IMR-90 (cell line): ENCODE measurements at regions not wholly inside any gene's neighbourhood (a gene's known extent, or its start where the extent isn't known, plus 50 kb on each side); places are given as distances from the start of the nearest gene placed in this dataset.

ENCODE experiments used
- ATAC-seq: fragments of 200-7000 bp; cut with Tn5 transposase; 2 replicates; pipeline ENCODE4 v1.9.1; 2020; ENCODE audit warnings: low read depth, mild to moderate bottlenecking, moderate library complexity
- BruUV-seq: library from RNA; stranded (reverse); fragments of 400-500 nt; replicated peaks from 2 replicates; lab custom pipeline; 2021; lab: Mats Ljungman, UMichigan
- CTCF ChIA-PET: fragments of 300-600 bp; formaldehyde crosslinking; extraction: SDS; loops from one replicate; lab custom pipeline; 2021; ENCODE audit warnings: antibody characterized with exemption; lab: Yijun Ruan, JAX
- POLR2A ChIA-PET: fragments of 300-600 bp; sonication (Branson Sonifier 250); formaldehyde crosslinking; loops from one replicate; lab custom pipeline; 2022; ENCODE audit warnings: antibody characterized with exemption; ENCODE audit not compliant: unreplicated experiment; lab: Charles Lee
- DNase-seq: peaks from one replicate; pipeline ENCODE4 v3.0.0; 2013
- H2AFZ ChIP-seq: replicated peaks from 2 replicates; pipeline ENCODE3; 2013; ENCODE audit warnings: low read length, mild to moderate bottlenecking; ENCODE audit not compliant: poor library complexity
- H2AK5ac ChIP-seq: 2 replicates; pipeline ENCODE4 v1.6.1; 2013; ENCODE audit warnings: low read depth, low read length, inconsistent platforms
- H2AK9ac ChIP-seq: replicated peaks from 2 replicates; pipeline ENCODE3; 2013; ENCODE audit warnings: mild to moderate bottlenecking, low read depth, low read length, moderate library complexity; ENCODE audit not compliant: poor library complexity
- H2BK120ac ChIP-seq: 2 replicates; pipeline ENCODE4 v1.6.1; 2013; ENCODE audit warnings: low read depth, low read length, inconsistent platforms
- H2BK15ac ChIP-seq: 3 replicates; pipeline ENCODE4 v1.6.1; 2013; ENCODE audit warnings: low read depth, low read length, inconsistent platforms
- H2BK20ac ChIP-seq: 2 replicates; pipeline ENCODE4 v1.6.1; 2013; ENCODE audit warnings: low read depth, mild to moderate bottlenecking, inconsistent platforms, low read length, moderate library complexity
- H2BK5ac ChIP-seq: 2 replicates; pipeline ENCODE4 v1.6.1; 2013; ENCODE audit warnings: mild to moderate bottlenecking, low read depth, low read length, inconsistent platforms; ENCODE audit not compliant: poor library complexity, severe bottlenecking
- H3K14ac ChIP-seq: replicated peaks from 2 replicates; pipeline ENCODE4 v1.6.1; 2013; ENCODE audit warnings: low read depth, low read length, inconsistent platforms
- H3K18ac ChIP-seq: 2 replicates; pipeline ENCODE4 v1.6.1; 2013; ENCODE audit warnings: low read depth, low read length, control low read depth
- H3K23ac ChIP-seq: 2 replicates; pipeline ENCODE4 v1.6.1; 2013; ENCODE audit warnings: low read depth, low read length, inconsistent platforms
- H3K27ac ChIP-seq: 2 replicates; pipeline ENCODE4 v1.5.1; 2013; ENCODE audit warnings: mild to moderate bottlenecking, control low read depth, low read length; ENCODE audit not compliant: insufficient read depth
- H3K27me3 ChIP-seq: 2 replicates; pipeline ENCODE4 v1.6.1; 2013; ENCODE audit warnings: low read length; ENCODE audit not compliant: control insufficient read depth, insufficient read depth
- H3K36me3 ChIP-seq: 2 replicates; pipeline ENCODE4 v1.6.1; 2013; ENCODE audit warnings: low read length, mixed read lengths; ENCODE audit not compliant: control insufficient read depth, insufficient read depth
- H3K4ac ChIP-seq: 2 replicates; pipeline ENCODE4 v1.6.1; 2013; ENCODE audit warnings: low read depth, low read length, inconsistent platforms
- H3K4me1 ChIP-seq: 2 replicates; pipeline ENCODE4 v1.6.1; 2013; ENCODE audit warnings: low read length, mixed read lengths; ENCODE audit not compliant: control insufficient read depth, insufficient read depth
- H3K4me2 ChIP-seq: 2 replicates; pipeline ENCODE4 v1.6.1; 2013; ENCODE audit warnings: low read depth, mild to moderate bottlenecking, control low read depth, low read length, moderate library complexity
- H3K4me3 ChIP-seq: 2 replicates; pipeline ENCODE4 v1.5.1; 2013; ENCODE audit warnings: low read depth, mild to moderate bottlenecking, control low read depth, low read length, moderate library complexity; ENCODE audit not compliant: insufficient read depth
- H3K56ac ChIP-seq: 2 replicates; pipeline ENCODE4 v1.6.1; 2013; ENCODE audit warnings: low read length, inconsistent platforms; ENCODE audit not compliant: insufficient read depth; ENCODE audit errors: extremely low read depth
- H3K79me1 ChIP-seq, 2 experiments: 2 replicates each; pipeline ENCODE4 v1.6.1; 2013; ENCODE audit warnings: low read length in 2 of 2, inconsistent platforms in 1 of 2, low read depth in 1 of 2
- H3K9ac ChIP-seq: 2 replicates; pipeline ENCODE4 v1.6.1; 2013; ENCODE audit warnings: low read depth, low read length, control low read depth
- H3K9me1 ChIP-seq: 2 replicates; pipeline ENCODE4 v1.6.1; 2013; ENCODE audit warnings: low read length, inconsistent platforms; ENCODE audit not compliant: insufficient read depth
- H3K9me3 ChIP-seq: 2 replicates; pipeline ENCODE4 v1.6.1; 2013; ENCODE audit warnings: low read length; ENCODE audit not compliant: control insufficient read depth, insufficient read depth
- H4K20me1 ChIP-seq: 2 replicates; pipeline ENCODE4 v1.6.1; 2013; ENCODE audit warnings: low read length, inconsistent platforms; ENCODE audit not compliant: insufficient read depth
- H4K5ac ChIP-seq: 2 replicates; pipeline ENCODE4 v1.6.1; 2013; ENCODE audit warnings: mild to moderate bottlenecking, low read depth, low read length, control low read depth
- H4K8ac ChIP-seq, 2 experiments: 2 replicates each; pipeline ENCODE4 v1.6.1; 2013; ENCODE audit warnings: low read depth in 2 of 2, low read length in 2 of 2, control low read depth in 1 of 2, inconsistent platforms in 1 of 2
- H4K91ac ChIP-seq: 2 replicates; pipeline ENCODE4 v1.6.1; 2013; ENCODE audit warnings: low read depth, low read length, inconsistent platforms; ENCODE audit not compliant: insufficient read depth
- MAFK ChIP-seq: IDR thresholded peaks from 2 replicates; pipeline ENCODE4 v1.6.1; 2012; ENCODE audit warnings: low read depth, low read length, improper control_type of control experiment
- dilution Hi-C: fragments of 300-500 bp; cut with HindIII; formaldehyde crosslinking; loops from one replicate; pipeline ENCODE4 v1.14.3; 2018; ENCODE audit warnings: low sequenced_read_pairs; ENCODE audit not compliant: unreplicated experiment
- in situ Hi-C: fragments of 300-500 bp; cut with MboI; formaldehyde crosslinking; loops from 3 replicates; pipeline ENCODE4 v1.14.3; 2019; ENCODE audit warnings: low sequenced_read_pairs, inconsistent platforms, mixed read lengths
- intact Hi-C: fragments of 100-400 bp; cut with micrococcal nuclease; formaldehyde crosslinking; loops from 2 replicates; pipeline ENCODE4 v1.10.0; 2022
- TF ChIP-seq, protein P1 (sequence below): conservative IDR thresholded peaks from 2 replicates; pipeline ENCODE4 v1.5.1; 2012; ENCODE audit warnings: mild to moderate bottlenecking, low read depth, low read length, improper control_type of control experiment

DNA sequence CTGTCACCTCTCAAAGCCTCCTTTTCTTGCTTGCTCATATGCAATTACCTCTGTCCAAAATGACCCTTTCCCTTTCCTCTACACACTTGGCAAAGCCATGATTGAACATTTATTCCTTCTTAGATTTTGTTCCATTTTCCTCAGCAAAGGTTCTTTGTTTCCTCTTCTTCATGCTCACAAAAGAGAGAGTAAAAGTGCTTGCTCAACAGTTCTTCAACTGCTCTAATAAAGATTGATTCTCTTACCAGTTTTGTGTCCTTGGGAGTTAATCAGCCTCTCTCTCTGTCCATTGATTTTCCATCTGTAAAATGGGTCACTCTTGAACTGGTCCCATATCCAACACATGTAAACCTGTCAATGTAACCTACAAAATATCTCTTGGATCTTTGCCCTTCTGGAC is 186.4 kb downstream of the WNT5A start:
- Histone ChIP-seq H3K9me3 (peaks cover 4% of the 10 kb centered on the region; the same call in 1 of the 2 replicates), H3K9ac (no peak overlapping the region), H3K27me3 (no peaks in the 10 kb centered on the region), H4K5ac (no peak overlapping the region), H3K4me1 (peaks cover 4% of the 10 kb centered on the region), H2BK20ac (no peak overlapping the region), H3K27ac (no peak overlapping the region), H3K4me3 (no peak overlapping the region), H2BK15ac (no peak overlapping the region), H3K4ac (no peak overlapping the region), H4K8ac (no peak overlapping the region), H4K20me1 (no peaks in the 10 kb centered on the region), H3K56ac (no peak overlapping the region), H3K23ac (no peak overlapping the region), H2AK5ac (no peak overlapping the region), H2AFZ (no peak overlapping the region), H3K18ac (no peak overlapping the region), H3K36me3 (no peaks in the 10 kb centered on the region), H3K79me1 (no peaks in the 10 kb centered on the region), H3K9me1 (peaks cover 8% of the 10 kb centered on the region; the same call in 1 of the 2 replicates), H3K4me2 (no peak overlapping the region), H4K91ac (no peak overlapping the region), H3K14ac (no peak overlapping the region), H2BK5ac (no peak overlapping the region), H2BK120ac (no peak overlapping the region), H2AK9ac (no peak overlapping the region)
- ChIA-PET CTCF (no interaction called here), POLR2A (no interaction called here)
- ATAC-seq (no peak), DNase-seq (no peak)
- dilution Hi-C loops: no loop called here
- in situ Hi-C loops: no loop called here
- intact Hi-C loops: loop anchor here (10.0 kb wide), 1 partner anchor 426 kb away; no protein-coding TSS in a partner anchor
- no TSS peak for BruUV-seq
- peak; percentile 43; the same call in 1 of the 2 replicates for TF ChIP-seq MAFK
- TF ChIP-seq, protein P1, sequence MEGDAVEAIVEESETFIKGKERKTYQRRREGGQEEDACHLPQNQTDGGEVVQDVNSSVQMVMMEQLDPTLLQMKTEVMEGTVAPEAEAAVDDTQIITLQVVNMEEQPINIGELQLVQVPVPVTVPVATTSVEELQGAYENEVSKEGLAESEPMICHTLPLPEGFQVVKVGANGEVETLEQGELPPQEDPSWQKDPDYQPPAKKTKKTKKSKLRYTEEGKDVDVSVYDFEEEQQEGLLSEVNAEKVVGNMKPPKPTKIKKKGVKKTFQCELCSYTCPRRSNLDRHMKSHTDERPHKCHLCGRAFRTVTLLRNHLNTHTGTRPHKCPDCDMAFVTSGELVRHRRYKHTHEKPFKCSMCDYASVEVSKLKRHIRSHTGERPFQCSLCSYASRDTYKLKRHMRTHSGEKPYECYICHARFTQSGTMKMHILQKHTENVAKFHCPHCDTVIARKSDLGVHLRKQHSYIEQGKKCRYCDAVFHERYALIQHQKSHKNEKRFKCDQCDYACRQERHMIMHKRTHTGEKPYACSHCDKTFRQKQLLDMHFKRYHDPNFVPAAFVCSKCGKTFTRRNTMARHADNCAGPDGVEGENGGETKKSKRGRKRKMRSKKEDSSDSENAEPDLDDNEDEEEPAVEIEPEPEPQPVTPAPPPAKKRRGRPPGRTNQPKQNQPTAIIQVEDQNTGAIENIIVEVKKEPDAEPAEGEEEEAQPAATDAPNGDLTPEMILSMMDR: no peak
